Karpas-422 (cell line): ENCODE measurements at regions not wholly inside any gene's neighbourhood (a gene's known extent, or its start where the extent isn't known, plus 50 kb on each side); places are given as distances from the start of the nearest gene placed in this dataset.
A peak's percentile ranks its signal among the peaks of the same experiment; 100 is the strongest.

Source experiments
- DNase-seq: peaks from one replicate; pipeline ENCODE4 v3.0.0-alpha.2; 2015
- H2AFZ ChIP-seq: fragments of 200-600 bp; sonication (generic); 2 replicates; pipeline ENCODE4 v1.6.1; 2014; ENCODE audit warnings: antibody characterized with exemption, low read length, mixed read lengths
- H3K27ac ChIP-seq: fragments of 200-600 bp; sonication (generic); 2 replicates; pipeline ENCODE4 v1.5.1; 2014; ENCODE audit warnings: mild to moderate bottlenecking, low read length, moderate library complexity
- H3K27me3 ChIP-seq: fragments of 200-600 bp; sonication (generic); 2 replicates; pipeline ENCODE4 v1.6.1; 2014; ENCODE audit warnings: low read length, mixed read lengths
- H3K36me3 ChIP-seq: fragments of 200-600 bp; sonication (generic); 2 replicates; pipeline ENCODE4 v1.6.1; 2014; ENCODE audit warnings: low read length, mixed read lengths; ENCODE audit not compliant: insufficient read depth
- H3K4me1 ChIP-seq: fragments of 200-600 bp; sonication (generic); 2 replicates; pipeline ENCODE4 v1.6.1; 2014; ENCODE audit warnings: mild to moderate bottlenecking, low read length, mixed read lengths
- H3K4me2 ChIP-seq: fragments of 200-600 bp; sonication (generic); 2 replicates; pipeline ENCODE4 v1.6.1; 2014; ENCODE audit warnings: low read length, low read depth, mild to moderate bottlenecking; ENCODE audit not compliant: poor library complexity, severe bottlenecking
- H3K4me3 ChIP-seq: fragments of 200-600 bp; sonication (generic); 2 replicates; pipeline ENCODE4 v1.5.1; 2014; ENCODE audit warnings: mild to moderate bottlenecking, antibody characterized with exemption, low read length, mixed read lengths
- H3K79me2 ChIP-seq: fragments of 200-600 bp; sonication (generic); 2 replicates; pipeline ENCODE4 v1.6.1; 2014; ENCODE audit warnings: mild to moderate bottlenecking, low read length, mixed read lengths
- H3K9ac ChIP-seq: fragments of 200-600 bp; sonication (generic); 2 replicates; pipeline ENCODE4 v1.6.0; 2014; ENCODE audit warnings: low read length
- H3K9me2 ChIP-seq: fragments of 200-600 bp; sonication (generic), shearing (Covaris generic); replicated peaks from 2 replicates; pipeline ENCODE4 v1.6.0; 2014; ENCODE audit warnings: mild to moderate bottlenecking, low read length, moderate library complexity; ENCODE audit not compliant: insufficient read depth
- H3K9me3 ChIP-seq: fragments of 300-700, 200-600 bp; sonication (generic); 2 replicates; pipeline ENCODE4 v1.6.1; 2014; ENCODE audit warnings: low read length, mixed read lengths
- H4K20me1 ChIP-seq: fragments of 200-600 bp; sonication (generic); 2 replicates; pipeline ENCODE4 v1.6.1; 2014; ENCODE audit warnings: mild to moderate bottlenecking, antibody characterized with exemption, low read length, low read depth; ENCODE audit not compliant: insufficient read depth

DNA sequence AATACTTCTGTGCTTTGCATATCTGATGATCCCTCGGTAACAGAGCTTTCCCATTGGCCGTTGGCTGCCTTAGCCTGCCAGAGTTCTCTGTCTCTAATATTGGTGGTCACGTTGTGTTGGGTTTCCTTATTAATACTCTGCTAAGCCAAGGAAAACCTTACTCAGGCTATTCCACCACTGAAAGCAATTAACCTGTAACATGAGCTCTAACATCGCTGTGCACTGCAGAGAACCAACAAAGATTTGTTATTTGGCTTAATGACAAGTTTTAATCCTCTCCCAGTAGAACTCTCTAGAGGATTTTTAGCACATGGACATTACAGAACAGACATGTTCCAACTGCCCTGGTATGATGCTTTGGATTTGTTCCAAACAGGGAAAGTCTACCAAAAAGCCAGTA lies 825.9 kb upstream of the POU3F3 start:
- no peak overlapping the region for H2AFZ ChIP-seq
- no peaks in the 10 kb centered on the region for H3K9me2 ChIP-seq
- H3K79me2 ChIP-seq = no peaks in the 10 kb centered on the region
- no peaks in the 10 kb centered on the region for H3K27me3 ChIP-seq
- no peak overlapping the region for H3K4me2 ChIP-seq
- no peak overlapping the region for H3K9ac ChIP-seq
- DNase-seq = no peak
- no peaks in the 10 kb centered on the region for H3K9me3 ChIP-seq
- no peaks in the 10 kb centered on the region for H4K20me1 ChIP-seq
- no peak overlapping the region for H3K4me3 ChIP-seq
- no peaks in the 10 kb centered on the region for H3K4me1 ChIP-seq
- no peak overlapping the region for H3K27ac ChIP-seq
- no peaks in the 10 kb centered on the region for H3K36me3 ChIP-seq

DNA sequence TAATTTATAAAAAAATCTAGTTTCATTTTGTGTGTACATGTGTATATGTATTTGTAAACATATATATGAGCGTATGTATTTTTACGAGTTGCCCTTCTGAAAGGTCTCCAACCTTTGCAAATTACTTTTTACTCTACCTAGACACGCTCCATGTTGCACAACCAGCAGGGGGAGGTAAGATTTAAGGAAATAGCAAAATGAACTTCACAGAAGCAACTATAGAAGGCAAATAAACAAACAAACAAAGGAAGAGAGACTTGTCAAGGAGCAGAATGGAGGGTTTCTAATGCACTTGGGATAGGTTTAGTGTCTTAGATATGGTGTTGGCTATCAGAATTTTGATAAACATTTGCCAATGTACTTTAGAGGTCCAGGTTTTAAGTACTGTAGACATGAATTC lies 820.5 kb upstream of the POU3F3 start:
- DNase-seq = peak; percentile 62
- Histone ChIP-seq H2AFZ (no peak overlapping the region), H3K79me2 (no peaks in the 10 kb centered on the region), H3K27me3 (no peaks in the 10 kb centered on the region), H3K36me3 (no peaks in the 10 kb centered on the region), H3K27ac (no peak overlapping the region), H3K9me2 (no peaks in the 10 kb centered on the region), H3K4me2 (no peak overlapping the region), H3K4me3 (no peak overlapping the region), H3K9me3 (no peaks in the 10 kb centered on the region), H3K9ac (no peak overlapping the region), H4K20me1 (no peaks in the 10 kb centered on the region), H3K4me1 (no peaks in the 10 kb centered on the region)

DNA sequence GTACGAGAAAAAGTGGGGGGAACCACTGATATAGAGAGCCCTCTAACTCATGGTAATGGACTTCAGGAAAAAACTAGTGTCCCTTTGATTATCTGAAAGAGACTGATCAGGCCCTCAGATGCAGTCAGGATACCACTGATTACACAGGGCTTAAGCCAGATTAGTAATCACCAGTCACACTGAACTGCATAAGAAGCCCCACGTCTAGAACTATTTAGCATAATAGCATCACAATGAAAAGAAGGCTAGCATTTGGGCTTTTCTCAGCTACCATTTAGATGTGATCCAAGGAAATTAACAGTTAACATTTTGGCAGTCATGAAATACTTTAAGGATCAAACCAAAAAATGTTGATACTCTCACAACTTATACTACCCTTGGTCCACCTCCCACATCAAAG lies 813.1 kb upstream of the POU3F3 start:
- Histone ChIP-seq H4K20me1 (no peaks in the 10 kb centered on the region), H3K36me3 (no peaks in the 10 kb centered on the region), H3K9me2 (no peaks in the 10 kb centered on the region), H3K27me3 (no peaks in the 10 kb centered on the region), H3K79me2 (no peaks in the 10 kb centered on the region), H3K4me2 (no peak overlapping the region), H2AFZ (no peak overlapping the region), H3K27ac (no peak overlapping the region), H3K9me3 (0 out of 2 replicates have a peak, but pooled peaks cover 3% of the 10 kb centered on the region), H3K4me3 (no peak overlapping the region), H3K4me1 (no peaks in the 10 kb centered on the region), H3K9ac (no peak overlapping the region)
- DNase-seq = no peak

DNA sequence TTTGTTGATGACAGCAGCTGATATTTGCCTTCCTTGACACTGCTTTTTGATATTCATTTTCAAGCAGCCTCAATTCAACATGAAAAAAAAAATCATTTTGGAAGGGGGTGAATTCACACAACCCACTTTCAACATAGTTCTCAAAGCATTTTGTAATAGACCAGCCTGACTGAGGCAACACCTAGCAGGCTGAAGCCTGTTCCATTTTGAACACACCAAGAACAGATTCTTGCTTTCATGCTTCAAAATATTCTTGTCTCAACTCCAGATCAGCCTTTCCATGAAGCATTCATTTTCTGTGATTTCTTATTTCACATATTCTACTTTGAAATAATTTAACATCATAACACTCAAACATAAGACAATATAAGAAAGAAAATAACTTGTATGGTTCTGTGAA lies 812.6 kb upstream of the POU3F3 start:
- DNase-seq = no peak
- Histone ChIP-seq H3K4me3 (no peak overlapping the region), H2AFZ (no peak overlapping the region), H3K27ac (no peak overlapping the region), H3K9me3 (0 out of 2 replicates have a peak, but pooled peaks cover 3% of the 10 kb centered on the region), H3K4me2 (no peak overlapping the region), H3K79me2 (no peaks in the 10 kb centered on the region), H3K27me3 (no peaks in the 10 kb centered on the region), H3K9me2 (no peaks in the 10 kb centered on the region), H3K9ac (no peak overlapping the region), H4K20me1 (no peaks in the 10 kb centered on the region), H3K36me3 (no peaks in the 10 kb centered on the region), H3K4me1 (no peaks in the 10 kb centered on the region)

DNA sequence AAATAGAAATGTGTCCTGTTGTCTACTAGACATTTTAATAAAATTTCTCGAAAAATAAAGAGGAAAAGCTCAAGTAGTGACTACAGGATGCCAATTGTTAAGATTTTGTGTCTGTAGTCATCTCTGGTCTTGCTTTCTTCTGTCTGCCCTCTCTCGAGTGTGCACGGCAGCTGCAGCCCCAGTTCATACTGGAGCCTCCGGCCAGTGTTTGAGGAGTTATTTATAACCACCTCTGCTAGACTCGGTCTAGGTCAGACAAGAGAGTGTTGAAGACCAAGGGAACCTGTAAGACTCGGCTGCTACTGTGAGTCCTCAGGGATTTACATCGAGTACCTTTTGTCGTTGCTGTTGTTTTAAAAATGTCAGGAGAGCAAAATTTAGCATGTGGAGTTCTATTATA lies 810.1 kb upstream of the POU3F3 start:
- Histone ChIP-seq H3K9me3 (0 out of 2 replicates have a peak, but pooled peaks cover 3% of the 10 kb centered on the region), H4K20me1 (no peaks in the 10 kb centered on the region), H3K4me1 (no peaks in the 10 kb centered on the region), H3K27ac (no peak overlapping the region), H3K79me2 (no peaks in the 10 kb centered on the region), H3K36me3 (no peaks in the 10 kb centered on the region), H3K27me3 (no peaks in the 10 kb centered on the region), H3K9me2 (no peaks in the 10 kb centered on the region), H3K4me2 (no peak overlapping the region), H3K9ac (no peak overlapping the region), H3K4me3 (no peak overlapping the region), H2AFZ (no peak overlapping the region)
- no peak for DNase-seq

DNA sequence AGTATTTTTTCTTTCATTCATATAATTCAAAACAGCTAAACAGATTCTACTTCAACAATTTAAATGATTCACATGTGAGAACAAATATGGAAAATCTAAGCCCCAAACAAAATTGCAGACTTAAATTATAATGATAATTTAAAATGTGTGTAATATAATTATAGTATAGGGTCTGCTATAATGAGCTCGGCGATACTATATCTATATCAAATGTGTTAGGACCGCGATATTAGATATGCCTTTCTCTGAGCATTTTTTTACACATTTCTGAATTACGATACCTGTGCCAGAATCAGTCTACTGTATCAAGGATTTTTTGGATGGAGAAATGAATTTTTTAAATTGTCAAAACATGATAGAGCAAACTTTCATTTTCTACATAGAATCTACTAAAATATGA lies 808.8 kb upstream of the POU3F3 start:
- no peaks in the 10 kb centered on the region for H4K20me1 ChIP-seq
- no peaks in the 10 kb centered on the region for H3K9me2 ChIP-seq
- no peak overlapping the region for H2AFZ ChIP-seq
- H3K4me2 ChIP-seq = no peak overlapping the region
- no peaks in the 10 kb centered on the region for H3K79me2 ChIP-seq
- H3K4me1 ChIP-seq = no peaks in the 10 kb centered on the region
- no peak overlapping the region for H3K9ac ChIP-seq
- no peaks in the 10 kb centered on the region for H3K36me3 ChIP-seq
- no peak overlapping the region for H3K27ac ChIP-seq
- H3K4me3 ChIP-seq = no peak overlapping the region
- no peak for DNase-seq
- no peaks in the 10 kb centered on the region for H3K27me3 ChIP-seq
- 0 out of 2 replicates have a peak, but pooled peaks cover 3% of the 10 kb centered on the region for H3K9me3 ChIP-seq

DNA sequence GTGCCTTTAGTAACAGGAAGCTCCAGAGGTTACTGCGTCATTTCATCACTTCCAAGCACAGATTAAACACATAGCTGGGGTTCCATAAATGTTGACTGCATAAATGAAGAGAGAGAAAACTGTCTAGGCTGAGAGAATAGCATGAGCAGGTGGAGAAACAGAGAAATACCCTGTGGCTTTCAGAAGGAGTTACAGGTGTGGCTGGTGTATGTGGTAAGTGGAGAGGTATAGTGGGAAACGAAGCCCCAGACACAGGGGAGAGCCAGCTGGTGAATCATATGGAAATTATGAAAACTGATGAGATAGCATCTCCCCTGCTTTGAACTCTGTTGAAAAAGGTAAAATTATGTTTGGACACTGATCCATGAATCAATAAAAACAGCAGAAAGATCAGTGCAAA lies 807.4 kb upstream of the POU3F3 start:
- Histone ChIP-seq H3K4me1 (no peaks in the 10 kb centered on the region), H3K27me3 (no peaks in the 10 kb centered on the region), H3K9me2 (no peaks in the 10 kb centered on the region), H3K27ac (no peak overlapping the region), H3K9ac (no peak overlapping the region), H3K36me3 (no peaks in the 10 kb centered on the region), H4K20me1 (no peaks in the 10 kb centered on the region), H3K4me3 (no peak overlapping the region), H3K9me3 (0 out of 2 replicates have a peak, but pooled peaks cover 3% of the 10 kb centered on the region), H3K79me2 (no peaks in the 10 kb centered on the region), H2AFZ (no peak overlapping the region), H3K4me2 (no peak overlapping the region)
- no peak for DNase-seq

DNA sequence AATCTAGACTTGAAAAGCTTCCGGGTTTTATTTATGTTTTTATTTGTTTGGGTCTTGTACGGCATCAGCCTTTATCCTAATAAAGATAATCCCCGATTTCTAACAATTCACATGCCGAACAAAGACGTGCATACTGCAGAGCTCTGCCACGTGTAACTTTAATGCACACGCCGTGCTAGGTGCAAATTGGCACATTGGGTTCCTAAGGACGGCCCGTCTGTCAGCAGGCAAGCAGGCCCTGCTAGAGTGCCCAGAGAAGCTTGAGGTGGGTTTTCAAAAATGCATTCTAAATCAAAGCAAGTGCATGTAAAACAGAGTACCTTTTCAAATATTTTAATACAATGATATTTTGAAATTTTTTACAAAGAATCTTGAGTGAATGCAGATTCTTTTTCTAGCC lies 806.4 kb upstream of the POU3F3 start:
- Histone ChIP-seq H2AFZ (no peak overlapping the region), H3K27ac (no peak overlapping the region), H3K36me3 (no peaks in the 10 kb centered on the region), H3K4me1 (no peaks in the 10 kb centered on the region), H3K27me3 (no peaks in the 10 kb centered on the region), H3K9ac (no peak overlapping the region), H3K79me2 (no peaks in the 10 kb centered on the region), H3K9me2 (no peaks in the 10 kb centered on the region), H3K9me3 (0 out of 2 replicates have a peak, but pooled peaks cover 3% of the 10 kb centered on the region), H3K4me3 (no peak overlapping the region), H4K20me1 (no peaks in the 10 kb centered on the region), H3K4me2 (no peak overlapping the region)
- no peak for DNase-seq

DNA sequence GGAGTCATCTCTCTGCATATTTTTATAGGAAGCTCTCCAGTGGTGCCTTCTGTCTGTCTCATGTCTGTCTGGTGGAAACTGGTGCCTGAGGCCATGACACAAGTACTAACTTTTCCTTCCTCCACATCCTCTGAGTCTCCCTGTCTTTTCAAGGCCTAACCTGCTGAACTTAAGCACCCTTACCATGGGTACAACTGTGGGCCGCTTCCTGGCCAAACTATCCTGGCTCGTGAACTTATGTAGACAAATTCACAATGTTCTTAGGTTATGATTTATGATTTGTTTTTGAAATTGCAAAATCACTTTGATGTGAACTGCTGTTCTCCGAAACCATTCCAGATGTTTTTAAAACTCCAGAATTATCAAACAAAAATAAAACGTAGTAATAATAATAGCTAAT lies 804.5 kb upstream of the POU3F3 start:
- Histone ChIP-seq H3K9me2 (no peaks in the 10 kb centered on the region), H3K9ac (no peak overlapping the region), H3K4me1 (no peaks in the 10 kb centered on the region), H3K79me2 (no peaks in the 10 kb centered on the region), H3K4me3 (no peak overlapping the region), H3K4me2 (no peak overlapping the region), H3K27me3 (no peaks in the 10 kb centered on the region), H2AFZ (no peak overlapping the region), H3K27ac (no peak overlapping the region), H3K36me3 (no peaks in the 10 kb centered on the region), H4K20me1 (no peaks in the 10 kb centered on the region), H3K9me3 (no peaks in the 10 kb centered on the region)
- DNase-seq = no peak
